A549 (cell line): ENCODE measurements at regions not wholly inside any gene's neighbourhood (a gene's known extent, or its start where the extent isn't known, plus 50 kb on each side); places are given as distances from the start of the nearest gene placed in this dataset.

Source experiments
- CEBPB ChIP-seq, 2 experiments: fragments of >200 bp in 1 of 2; sonication (Bioruptor Twin) in 1 of 2; formaldehyde crosslinking in 1 of 2; IDR thresholded peaks; 2 replicates each; pipeline ENCODE4 v1.6.1; 2012 to 2016
- CHD4 ChIP-seq: fragments of 200-600 bp; sonication (generic); IDR thresholded peaks from 2 replicates; pipeline ENCODE4 v1.6.1; 2016; ENCODE audit warnings: antibody characterized with exemption, mild to moderate bottlenecking, borderline replicate concordance
- EP300 ChIP-seq, 2 experiments: fragments of >200 bp; sonication (Bioruptor Twin); formaldehyde crosslinking; IDR thresholded peaks; 2 replicates in 1 of 2; 3 replicates in 1 of 2; pipeline ENCODE4 v1.6.1; 2016 to 2017
- HDAC2 ChIP-seq: fragments of 200-600 bp; sonication (generic); IDR thresholded peaks from 2 replicates; pipeline ENCODE4 v1.6.1; 2016
- JUN ChIP-seq, 2 experiments: fragments of >200 bp; sonication (Bioruptor Twin); formaldehyde crosslinking; IDR thresholded peaks; 2 replicates in 1 of 2; 3 replicates in 1 of 2; pipeline ENCODE4 v1.6.1; 2016 to 2017
- POLR2A ChIP-seq: IDR thresholded peaks from 2 replicates; pipeline ENCODE4 v1.6.1; 2012; ENCODE audit warnings: mild to moderate bottlenecking, low read length
- RAD21 ChIP-seq, 2 experiments: fragments of >200 bp in 1 of 2; sonication (Bioruptor Twin) in 1 of 2; formaldehyde crosslinking in 1 of 2; IDR thresholded peaks in 1 of 2; conservative IDR thresholded peaks in 1 of 2; 2 replicates in 1 of 2; 3 replicates in 1 of 2; pipeline ENCODE4 v1.6.1; 2012 to 2018; ENCODE audit warnings: inconsistent platforms in 1 of 2
- TF ChIP-seq, protein P1 (sequence below): fragments of >200 bp; sonication (Bioruptor Twin); formaldehyde crosslinking; IDR thresholded peaks from 3 replicates; pipeline ENCODE4 v1.5.1; 2016
- TF ChIP-seq, protein P2 (sequence below): fragments of 450-650 bp; IDR thresholded peaks from 2 replicates; pipeline ENCODE4 v1.6.1; 2014; ENCODE audit warnings: antibody characterized with exemption

DNA sequence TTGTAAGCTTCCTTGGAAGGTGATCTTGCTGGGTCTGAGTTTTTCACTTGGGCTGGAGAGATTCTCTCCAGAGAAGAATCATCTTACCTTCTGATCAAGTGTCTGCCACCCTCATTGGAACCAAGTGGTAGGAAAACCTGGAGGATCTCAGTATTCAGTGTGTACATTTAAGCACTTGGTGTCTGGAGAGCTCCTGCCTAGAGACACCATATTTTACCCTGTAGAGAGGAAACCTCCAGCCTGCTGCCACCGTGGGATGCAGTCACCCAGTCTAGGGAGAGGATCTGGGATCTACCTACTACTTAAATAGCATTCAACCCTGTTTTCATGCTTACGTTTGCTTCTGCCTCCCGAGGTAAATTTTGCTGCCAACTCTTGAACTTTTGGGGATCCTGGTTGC, 274.3 kb downstream of the SV2B start:
- TF ChIP-seq POLR2A (no peak), EP300 (IDR thresholded peaks at IDR 0.05) (no peak), JUN (IDR thresholded peaks at IDR 0.05) (no peak), CEBPB (IDR thresholded peaks at IDR 0.05) (no peak), RAD21 (conservative IDR thresholded peaks at IDR 0.05 in 1 of 2, IDR thresholded peaks at IDR 0.05 in 1 of 2) (no peak), HDAC2 (no peak), CHD4 (no peak)
- TF ChIP-seq, protein P1, sequence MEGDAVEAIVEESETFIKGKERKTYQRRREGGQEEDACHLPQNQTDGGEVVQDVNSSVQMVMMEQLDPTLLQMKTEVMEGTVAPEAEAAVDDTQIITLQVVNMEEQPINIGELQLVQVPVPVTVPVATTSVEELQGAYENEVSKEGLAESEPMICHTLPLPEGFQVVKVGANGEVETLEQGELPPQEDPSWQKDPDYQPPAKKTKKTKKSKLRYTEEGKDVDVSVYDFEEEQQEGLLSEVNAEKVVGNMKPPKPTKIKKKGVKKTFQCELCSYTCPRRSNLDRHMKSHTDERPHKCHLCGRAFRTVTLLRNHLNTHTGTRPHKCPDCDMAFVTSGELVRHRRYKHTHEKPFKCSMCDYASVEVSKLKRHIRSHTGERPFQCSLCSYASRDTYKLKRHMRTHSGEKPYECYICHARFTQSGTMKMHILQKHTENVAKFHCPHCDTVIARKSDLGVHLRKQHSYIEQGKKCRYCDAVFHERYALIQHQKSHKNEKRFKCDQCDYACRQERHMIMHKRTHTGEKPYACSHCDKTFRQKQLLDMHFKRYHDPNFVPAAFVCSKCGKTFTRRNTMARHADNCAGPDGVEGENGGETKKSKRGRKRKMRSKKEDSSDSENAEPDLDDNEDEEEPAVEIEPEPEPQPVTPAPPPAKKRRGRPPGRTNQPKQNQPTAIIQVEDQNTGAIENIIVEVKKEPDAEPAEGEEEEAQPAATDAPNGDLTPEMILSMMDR, result no peak
- TF ChIP-seq, protein P2, sequence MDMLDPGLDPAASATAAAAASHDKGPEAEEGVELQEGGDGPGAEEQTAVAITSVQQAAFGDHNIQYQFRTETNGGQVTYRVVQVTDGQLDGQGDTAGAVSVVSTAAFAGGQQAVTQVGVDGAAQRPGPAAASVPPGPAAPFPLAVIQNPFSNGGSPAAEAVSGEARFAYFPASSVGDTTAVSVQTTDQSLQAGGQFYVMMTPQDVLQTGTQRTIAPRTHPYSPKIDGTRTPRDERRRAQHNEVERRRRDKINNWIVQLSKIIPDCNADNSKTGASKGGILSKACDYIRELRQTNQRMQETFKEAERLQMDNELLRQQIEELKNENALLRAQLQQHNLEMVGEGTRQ, result no peak
